ELF-1 (cell line): ENCODE measurements at regions not wholly inside any gene's neighbourhood (a gene's known extent, or its start where the extent isn't known, plus 50 kb on each side); places are given as distances from the start of the nearest gene placed in this dataset.
"Not testable (repeated sequence)": the region's sequence is repeated elsewhere in the genome, so short reads cannot be mapped to it uniquely, and the experiment has no call there.

Experiments
- DNase-seq: peaks from one replicate; pipeline ENCODE4 v3.0.0-alpha.2; 2016; ENCODE audit warnings: low read depth, low spot score

DNA sequence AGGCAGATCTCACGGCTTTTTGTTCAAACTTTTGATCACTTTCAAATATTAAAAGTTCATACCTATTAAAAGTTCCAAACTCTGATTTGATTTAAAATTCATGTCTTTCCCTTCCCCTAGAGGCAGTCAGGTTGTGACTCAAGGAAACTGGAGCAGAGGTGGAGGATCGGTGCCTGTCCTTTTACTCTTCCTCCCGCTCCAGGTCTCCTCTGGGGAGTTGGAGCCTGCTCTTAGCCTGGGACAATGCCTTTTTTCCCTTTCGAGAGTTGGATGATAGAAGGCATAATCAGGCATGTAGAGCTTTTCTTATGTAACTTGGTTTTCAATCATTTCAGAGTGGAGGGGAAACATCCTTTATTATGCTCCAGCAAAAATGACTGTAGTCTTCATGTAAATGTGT, 1706.1 kb upstream of the CELF4 start:
- no peak for DNase-seq

DNA sequence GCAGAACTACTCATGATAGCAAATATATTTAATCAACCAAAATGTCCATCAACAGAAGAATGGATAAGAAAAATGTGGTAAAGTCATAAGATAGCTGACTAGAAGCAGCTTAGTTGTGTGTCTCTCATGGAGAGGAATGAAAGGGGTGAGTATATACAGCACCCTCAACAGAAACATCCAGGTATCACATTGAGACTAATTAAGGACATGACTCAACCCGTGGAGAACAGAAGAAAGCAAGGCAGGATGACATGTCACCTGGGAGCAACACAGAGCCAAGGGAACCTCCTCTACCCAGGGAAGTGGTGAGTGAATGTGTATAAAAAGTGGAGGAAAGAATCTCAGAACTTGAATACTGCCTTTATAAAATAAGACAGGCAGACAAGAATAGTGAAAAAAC, 1695.0 kb upstream of the CELF4 start:
- no peak for DNase-seq

DNA sequence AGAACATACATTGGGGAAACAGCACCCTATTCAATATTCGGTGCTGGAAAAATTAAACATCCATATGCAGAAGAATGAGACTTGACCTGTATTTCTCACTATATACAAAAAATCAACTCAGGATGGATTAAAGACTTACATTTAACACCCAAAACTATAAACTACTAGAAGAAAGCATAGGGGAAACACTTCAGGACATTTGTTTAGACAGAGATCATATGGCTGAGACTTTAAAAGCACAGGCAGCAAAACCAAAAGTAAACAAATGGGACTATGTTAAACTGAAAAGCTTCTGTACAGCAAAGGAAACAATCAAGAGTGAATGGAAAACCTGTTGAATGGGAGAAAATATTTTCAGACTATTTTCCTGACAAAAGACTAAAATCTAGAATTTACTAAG, 1694.1 kb upstream of the CELF4 start:
- no peak for DNase-seq

DNA sequence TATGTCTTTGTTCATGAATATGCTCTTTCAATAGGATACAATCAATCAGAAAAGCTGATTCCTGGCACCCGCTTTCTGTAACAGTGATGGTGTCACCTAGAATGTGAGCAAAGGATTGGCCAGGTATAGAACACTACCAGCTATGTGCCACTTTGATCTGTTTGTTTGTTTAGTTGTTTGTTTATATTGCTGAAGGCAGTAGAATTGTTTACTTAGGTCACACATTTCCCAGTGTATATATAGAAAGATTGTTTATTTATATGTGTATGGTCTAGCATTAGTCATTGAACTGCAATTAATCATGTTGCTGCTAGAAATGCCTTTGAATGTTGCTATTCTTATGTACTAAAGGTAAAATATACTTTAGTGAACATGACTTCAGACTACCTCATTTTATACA, 1678.6 kb upstream of the CELF4 start:
- DNase-seq = no peak

DNA sequence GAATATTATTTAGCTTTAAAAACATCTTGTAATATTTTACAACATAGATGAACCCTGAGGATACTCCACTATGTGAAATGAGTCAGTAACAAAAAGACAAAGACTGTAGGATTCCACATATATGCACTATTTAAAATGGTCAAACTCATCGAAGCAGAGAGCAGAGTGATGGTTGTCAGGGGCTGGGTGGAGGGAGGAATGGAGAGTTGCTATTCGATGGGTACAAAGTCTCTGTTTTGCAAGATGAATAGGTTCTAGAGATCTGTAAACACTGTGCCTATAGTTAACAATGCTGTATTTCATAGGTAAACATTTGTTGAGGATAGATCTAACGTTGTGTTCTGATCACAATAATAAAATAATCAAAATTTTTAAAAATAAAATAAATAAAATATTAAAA, 1675.9 kb upstream of the CELF4 start:
- DNase-seq = no peak

DNA sequence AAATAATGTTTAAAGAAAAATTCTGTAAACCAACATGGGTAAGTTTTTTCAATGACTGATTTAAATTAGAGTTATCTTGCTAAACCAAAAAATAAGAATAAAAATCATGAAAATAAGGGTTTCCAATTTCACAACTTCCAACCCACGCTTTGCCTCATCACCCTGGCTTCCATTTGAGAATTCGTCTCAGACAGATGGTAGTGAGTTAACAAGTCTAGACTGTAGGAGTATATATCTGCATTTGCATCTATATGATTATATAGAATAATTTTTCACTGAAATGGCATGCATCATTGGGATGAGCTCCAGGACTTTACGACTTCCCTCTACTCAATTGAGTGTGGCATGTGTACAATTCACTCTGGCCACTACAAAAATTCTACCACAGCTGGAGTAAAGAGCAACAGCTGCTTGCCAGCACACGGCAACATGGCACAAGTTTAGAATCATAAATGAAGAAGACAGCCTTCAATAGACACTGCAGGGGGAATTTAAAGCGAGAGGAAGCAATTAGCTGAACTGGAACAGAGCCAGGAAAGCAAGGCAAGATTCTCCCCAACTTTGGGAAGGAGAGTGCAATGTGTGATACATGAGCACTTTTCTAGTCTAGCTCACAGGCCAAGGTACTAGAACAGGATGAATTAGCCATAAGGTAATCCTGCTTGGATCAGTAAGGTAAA, 1673.5 kb upstream of the CELF4 start:
- DNase-seq = no peak

DNA sequence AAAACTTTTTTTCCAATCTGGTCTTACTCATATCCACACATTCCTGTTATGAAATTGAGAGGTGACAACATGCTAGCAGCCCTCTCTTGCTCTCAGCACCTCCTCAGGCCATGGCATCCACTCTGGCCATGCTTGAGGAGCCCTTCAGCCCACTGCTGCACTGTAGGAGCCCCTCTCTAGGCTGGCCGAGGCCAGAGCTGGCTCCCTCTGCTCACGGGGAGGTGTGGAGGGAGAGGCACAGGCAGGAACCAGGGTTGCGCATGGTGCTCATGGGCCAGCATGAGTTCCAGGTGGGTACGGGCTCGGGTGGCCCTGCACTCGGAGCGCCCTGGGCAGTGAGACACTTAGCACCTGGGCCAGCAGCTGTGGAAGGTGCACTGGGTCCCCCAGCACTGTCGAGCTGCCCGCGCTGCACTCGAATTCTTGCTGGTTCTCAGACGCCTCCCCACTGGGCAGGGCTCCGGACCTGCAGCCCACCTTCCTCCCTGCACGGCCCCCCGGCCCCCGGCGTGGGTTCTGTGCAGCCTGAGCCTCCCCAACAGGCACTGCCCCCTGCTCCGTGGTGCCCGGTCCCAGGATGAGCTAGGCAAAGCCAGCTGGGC, 1669.6 kb upstream of the CELF4 start:
- no peak for DNase-seq

DNA sequence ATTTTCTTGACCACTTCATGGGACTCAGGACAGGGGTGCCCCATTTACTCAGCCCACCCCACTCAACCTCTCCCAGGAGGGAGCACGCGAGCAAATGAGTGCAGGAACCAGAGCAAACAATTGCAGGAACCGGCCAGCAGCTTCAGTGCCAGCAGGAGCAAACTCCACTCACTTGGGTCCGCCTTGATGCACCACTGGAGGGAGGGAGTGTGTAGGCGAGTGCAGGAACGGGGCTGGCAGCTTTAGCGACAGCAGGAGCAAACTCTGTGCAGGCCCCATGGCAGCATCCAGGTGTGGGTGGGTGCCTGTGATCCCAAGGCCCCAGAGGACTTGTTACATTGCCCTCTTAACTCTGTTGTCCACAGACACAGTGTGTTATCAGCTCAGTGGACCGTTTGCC, 1667.3 kb upstream of the CELF4 start:
- DNase-seq = no peak

DNA sequence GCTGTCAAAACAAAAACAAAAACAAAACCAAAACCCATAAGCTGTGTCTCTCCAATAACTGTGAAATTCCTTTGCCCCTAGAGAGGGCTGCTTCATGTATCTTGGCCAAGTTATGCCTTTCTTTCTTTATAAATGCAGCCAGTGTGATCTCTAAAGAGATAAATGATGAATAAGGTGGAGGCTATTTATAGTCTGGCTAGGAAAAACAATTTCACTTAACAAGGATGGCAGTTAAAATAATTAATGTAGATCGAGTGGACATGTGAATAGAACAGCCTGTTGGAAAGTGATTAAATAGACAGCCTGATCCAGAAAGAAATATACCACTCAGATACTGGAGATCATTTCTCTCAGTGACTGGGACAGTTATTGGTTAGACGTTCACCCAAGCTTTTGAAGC, 1666.9 kb upstream of the CELF4 start:
- DNase-seq = no peak

DNA sequence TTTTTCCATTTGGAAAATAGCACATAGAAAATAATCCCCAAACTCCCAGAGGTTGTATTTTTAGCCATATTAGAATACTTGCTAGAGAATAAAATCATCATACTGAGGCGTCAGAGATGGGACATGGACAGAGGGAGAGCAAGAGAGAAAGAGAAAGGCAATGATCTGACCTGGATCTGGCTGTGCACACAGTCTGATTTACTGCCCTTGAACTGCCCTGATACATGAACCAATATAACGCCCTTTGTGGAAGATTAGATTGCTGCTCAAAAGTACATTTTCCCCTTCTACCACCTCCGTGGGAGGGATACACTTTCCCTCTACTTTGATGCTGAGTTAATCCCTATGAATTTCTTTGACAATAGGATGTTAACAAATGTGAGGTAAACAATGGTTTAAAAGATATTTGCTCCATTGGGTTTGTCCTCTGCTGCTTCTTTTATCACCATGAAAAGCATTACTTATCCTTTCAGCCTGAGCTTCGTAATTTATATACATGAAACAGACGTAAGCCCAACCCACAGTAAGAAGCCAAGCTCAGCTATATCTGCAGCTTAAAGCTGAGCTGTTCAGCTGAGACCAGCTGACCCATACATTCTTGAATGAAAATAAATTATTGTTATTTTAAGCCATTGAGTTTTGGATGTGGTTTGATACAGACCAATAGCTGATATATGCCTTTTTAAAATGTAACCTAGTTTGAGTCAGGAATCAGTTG, 1664.6 kb upstream of the CELF4 start:
- DNase-seq = no peak

DNA sequence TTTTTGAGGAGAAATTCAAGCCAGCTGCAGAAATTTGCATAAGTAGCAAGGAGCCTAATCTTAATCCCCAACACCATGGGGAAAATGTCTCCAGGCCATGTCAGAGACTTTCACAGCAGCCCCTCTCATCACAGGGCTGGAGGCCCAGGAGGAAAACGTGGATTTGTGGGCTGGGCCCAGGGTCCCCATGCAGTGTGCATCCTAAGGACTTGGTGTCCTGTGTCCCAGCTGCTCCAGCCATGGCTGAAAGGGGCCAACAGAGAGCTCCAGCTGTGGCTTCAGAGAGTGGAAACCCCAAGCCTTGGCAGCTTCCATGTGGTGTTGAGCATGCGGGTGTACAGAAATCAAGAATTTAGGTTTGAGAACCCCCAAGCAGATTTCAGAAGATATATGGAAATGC, 1662.2 kb upstream of the CELF4 start:
- not testable (repeated sequence) for DNase-seq

DNA sequence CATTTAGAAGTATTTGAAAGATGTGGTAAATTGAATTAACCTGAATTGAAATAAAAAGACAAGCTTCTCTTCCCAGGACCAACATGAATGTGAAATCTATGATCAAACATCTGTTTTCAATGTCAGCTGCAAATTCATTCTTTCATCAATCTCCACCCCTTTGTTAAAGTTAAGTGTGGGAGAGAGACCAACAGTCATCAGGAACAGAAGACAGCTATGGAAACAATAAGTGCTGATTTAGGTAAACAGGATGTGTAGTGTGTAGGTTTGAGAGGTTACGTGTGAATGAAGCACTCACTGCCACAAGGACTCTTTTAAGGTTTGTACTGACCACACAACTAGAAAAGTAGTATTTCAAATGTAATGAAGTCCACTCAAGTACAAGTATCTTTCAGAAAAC, 1659.8 kb upstream of the CELF4 start:
- DNase-seq = no peak

DNA sequence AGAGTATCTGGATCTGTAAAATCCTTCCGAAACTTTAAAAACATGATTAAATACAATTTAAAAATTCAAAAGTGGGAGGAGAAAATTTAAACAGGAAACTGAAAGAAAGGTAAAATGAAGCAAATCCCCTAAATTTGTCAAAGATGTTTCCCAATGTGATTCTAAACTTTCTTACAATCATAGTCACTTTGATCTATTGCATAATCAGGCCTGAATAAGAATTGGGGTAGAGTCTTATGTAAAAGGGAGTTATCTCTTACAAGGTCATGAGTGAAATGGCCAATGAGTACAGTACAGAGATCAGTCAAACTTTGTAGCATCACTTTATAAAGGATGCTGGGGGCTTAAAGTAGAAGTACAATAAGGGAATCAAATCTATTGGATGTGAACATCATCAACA, 1657.7 kb upstream of the CELF4 start:
- DNase-seq = no peak

DNA sequence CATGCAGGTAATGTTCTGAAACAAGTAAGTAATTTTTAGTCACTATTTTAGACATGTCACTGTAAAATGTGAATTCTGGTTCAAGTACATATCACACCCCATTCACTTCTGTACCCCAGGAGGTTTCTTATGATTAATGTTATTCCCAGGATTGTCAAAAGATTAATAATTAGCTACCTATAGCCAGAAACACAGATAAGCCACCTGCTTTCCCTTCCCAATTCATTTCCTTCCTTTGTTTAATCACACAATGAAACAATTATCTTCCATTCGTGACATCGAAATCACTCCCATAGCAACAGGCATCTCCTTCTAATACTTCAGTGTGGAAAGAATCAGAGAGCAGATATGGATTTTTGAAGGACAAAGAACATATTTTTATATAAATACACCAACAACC, 1650.3 kb upstream of the CELF4 start:
- DNase-seq = no peak

DNA sequence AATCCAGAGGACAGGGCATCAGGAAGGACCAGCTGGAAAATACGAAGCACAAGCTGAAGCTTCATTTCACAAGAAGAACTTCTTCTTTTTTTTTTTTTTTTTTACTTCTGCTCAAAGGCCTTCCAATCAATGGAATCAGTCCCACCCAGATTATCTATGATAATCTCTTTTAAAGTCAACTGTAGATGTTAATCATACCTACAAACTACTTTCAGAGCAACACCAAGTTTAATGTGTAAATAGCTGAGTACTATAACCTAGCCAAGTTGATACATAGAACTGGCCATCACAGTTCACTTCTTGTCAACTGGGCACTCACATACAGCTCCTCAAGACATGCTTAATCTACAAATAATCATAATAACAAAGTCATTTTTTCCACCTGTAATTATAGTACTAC, 1645.9 kb upstream of the CELF4 start:
- no peak for DNase-seq

DNA sequence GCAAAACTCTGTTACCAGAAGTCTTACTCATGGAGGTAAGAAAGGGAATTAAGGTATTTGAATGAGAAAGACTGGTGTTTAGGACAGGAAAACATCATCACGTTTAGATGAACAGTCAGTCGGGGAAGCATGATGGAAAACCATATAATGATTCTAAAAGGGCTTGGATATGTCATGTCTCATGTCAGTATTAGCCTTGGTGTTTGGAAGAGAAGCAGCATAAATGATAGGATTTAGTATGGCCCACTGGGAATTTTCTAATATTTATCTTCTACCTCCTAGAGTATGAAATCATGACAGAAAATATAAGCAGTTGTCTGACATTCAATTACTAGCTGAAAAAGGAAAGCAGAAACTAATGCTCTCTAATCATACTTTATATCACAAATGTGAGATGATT, 1643.6 kb upstream of the CELF4 start:
- DNase-seq = no peak

DNA sequence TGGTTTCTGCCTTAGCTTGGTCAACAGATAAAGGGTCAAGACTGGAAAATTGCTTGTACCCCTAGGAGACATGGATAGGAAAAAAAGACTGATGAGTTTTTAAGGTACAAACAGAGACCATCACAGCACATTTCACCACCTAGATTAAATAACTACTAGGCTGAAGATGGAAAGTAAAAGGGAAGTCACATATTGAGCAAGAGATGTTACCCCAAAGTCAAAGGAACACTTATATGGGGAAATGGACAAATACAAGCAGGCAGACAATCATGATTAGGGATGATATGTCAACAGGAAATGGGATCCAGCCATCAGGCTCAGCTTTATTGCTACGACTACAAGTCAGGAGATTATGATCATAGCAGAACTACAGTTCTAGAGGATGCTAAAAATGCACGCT, 1643.1 kb upstream of the CELF4 start:
- no peak for DNase-seq

DNA sequence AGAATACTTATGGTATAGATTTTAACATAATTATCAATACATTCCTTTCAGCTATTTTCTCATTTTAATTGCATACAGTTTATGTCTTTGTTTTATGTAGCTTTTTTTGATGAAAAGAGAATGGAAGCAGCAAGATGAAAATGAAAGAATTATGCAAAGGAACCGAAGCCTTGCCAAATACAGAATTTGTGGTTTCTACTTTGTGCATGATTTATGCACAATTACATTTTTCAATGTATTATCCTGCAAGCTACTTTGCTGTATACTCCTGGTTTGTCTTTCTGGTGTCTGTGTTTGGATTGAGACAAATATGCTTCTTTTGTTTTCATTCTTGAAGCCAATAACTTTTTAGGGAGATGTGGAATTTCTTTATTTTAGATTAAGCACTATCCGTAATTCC, 1642.6 kb upstream of the CELF4 start:
- DNase-seq = no peak

DNA sequence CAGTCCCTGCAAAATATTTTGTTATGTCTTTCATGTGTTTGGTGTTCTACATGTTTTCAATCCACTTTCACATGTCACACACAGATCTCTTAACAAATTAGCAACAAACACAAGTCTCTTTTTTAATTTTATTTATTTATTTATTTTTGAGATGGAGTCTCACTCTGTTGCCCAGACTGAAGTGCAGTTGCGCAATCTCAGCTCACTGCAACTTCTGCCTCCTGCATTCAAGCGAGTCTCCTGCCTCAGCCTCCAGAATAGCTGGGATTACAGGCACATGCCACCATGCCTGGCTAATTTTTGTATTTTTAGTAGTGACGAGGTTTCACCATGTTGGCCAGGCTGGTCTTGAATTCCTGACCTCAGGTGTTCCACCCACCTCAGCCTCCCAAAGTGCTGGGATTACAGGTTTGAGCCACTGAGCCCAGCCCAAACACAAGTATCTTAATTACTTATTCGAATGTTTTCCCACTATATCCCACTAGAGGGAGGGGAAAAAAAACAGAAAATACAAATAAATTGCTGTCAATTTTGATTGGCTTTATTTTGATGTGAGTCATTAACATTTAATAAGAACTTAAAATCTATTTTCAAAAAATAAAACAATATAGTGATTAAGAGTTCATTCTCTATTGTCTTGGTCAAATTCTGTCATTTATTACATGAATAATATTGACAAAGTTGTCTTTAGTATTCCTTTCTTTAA, 1641.0 kb upstream of the CELF4 start:
- not testable (repeated sequence) for DNase-seq

DNA sequence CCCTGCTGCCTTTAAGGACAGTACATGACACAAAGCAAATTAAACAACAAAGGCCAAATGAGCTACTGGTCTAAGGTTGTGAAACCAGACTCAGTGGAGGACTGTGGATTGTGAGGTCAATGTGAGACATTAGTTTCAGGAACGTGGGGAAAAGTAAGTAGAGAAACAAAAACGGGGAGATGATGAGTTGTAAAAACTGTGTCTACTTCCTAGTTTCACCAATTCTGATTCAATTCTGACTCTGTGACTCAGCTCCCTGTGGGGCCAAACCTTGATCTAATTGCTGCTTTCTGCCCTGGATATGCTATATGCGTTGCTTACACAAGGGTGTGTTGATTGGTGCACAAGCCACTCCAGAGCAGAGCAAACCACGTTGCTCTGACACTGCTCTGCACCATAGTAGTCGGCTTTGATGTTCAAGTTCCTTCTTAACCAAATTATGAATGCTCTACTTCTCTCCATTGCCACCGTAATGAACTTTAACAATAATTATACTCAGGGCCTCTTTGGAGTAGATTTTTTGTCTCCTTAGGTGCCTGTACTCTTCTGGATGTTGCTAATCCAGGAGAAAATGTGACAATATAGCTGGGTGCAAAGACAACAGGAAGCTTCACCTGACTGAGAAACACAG, 1640.1 kb upstream of the CELF4 start:
- no peak for DNase-seq

DNA sequence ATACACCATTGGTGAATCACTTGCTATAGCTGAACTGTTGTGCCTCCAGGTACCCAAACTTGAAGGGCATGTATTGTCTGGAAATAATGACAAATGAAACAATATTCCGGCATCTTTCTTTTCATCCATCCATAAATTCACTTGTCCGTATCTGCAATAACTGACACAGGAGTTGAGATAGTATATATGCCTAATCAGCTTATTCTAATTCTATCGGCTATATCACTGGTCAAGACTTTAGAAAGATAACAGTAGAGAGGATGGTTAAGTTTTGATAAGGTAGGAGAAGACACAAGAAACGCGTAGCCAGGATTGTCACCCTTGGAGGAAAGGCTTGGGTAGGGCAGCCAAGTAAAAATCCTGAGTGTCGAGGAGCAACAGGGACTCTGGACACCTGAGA, 1634.6 kb upstream of the CELF4 start:
- no peak for DNase-seq

DNA sequence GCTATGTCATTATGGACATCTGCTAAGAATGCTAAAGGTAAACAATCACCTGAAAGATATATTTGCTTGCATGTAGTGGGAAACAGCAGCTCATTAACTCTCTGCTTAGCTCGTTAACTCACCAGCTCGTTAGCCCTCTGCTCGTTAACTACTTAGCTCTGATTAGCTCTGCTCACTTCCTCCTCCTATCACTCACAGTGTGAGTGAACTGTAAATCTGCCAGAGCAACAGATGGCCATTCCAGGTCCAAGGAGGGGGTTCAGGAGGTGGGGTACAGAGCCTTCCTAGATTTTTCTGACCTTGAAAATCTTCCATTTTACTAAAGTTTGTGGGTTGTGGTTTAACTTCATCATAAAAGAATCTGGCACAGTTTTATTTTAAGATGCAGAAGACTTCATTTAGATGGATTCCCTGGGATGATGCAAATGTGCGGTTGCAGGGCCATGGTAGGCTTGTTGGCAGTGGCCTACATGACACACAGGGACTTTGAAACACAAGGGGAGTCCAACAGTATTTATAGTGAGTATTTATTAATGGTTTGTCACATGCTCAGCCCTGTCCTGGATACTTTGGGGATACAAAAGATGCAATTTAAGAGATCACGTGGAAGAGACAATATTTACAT, 1633.7 kb upstream of the CELF4 start:
- no peak for DNase-seq
